Renal cortical epithelial cell (primary cell): ENCODE measurements at regions not wholly inside any gene's neighbourhood (a gene's known extent, or its start where the extent isn't known, plus 50 kb on each side); places are given as distances from the start of the nearest gene placed in this dataset.

Experiments used
- DNase-seq: peaks from one replicate; pipeline ENCODE4 v3.0.0-alpha.2; 2011; ENCODE audit warnings: low read depth

GRCh38 chr11:116184763-116185162 is 588.0 kb downstream of the BUD13 start:
- no peak for DNase-seq

- DNase-seq = no peak
Observed at GRCh38 chr11:116182356-116182966, 590.3 kb downstream of the BUD13 start.

GRCh38 chr11:116180806-116181600 is 591.8 kb downstream of the BUD13 start:
- DNase-seq = no peak

- peak; percentile 49 for DNase-seq
Observed at GRCh38 chr11:116179401-116179800, 593.4 kb downstream of the BUD13 start.

GRCh38 chr11:116177521-116178210 is 595.1 kb downstream of the BUD13 start:
- DNase-seq = no peak

GRCh38 chr11:116176484-116177005 is 596.2 kb downstream of the BUD13 start:
- DNase-seq = no peak

GRCh38 chr11:116175707-116176106 is 597.1 kb downstream of the BUD13 start:
- no peak for DNase-seq

- no peak for DNase-seq
Observed at GRCh38 chr11:116173941-116174911, 598.6 kb downstream of the BUD13 start.

GRCh38 chr11:116173506-116173905 is 599.3 kb downstream of the BUD13 start:
- no peak for DNase-seq

- no peak for DNase-seq
Observed at GRCh38 chr11:116172851-116173250, 599.9 kb downstream of the BUD13 start.

- no peak for DNase-seq
Observed at GRCh38 chr11:116172156-116172555, 600.6 kb downstream of the BUD13 start.

GRCh38 chr11:116171271-116172140 is 601.3 kb downstream of the BUD13 start:
- no peak for DNase-seq

- no peak for DNase-seq
Observed at GRCh38 chr11:116170526-116171120, 602.2 kb downstream of the BUD13 start.

GRCh38 chr11:116169776-116170175 is 603.0 kb downstream of the BUD13 start:
- DNase-seq = no peak

GRCh38 chr11:116168459-116168787 is 604.4 kb downstream of the BUD13 start:
- DNase-seq = no peak

- DNase-seq = no peak
Observed at GRCh38 chr11:116167706-116168458, 604.9 kb downstream of the BUD13 start.

- DNase-seq = peak; percentile 33
Observed at GRCh38 chr11:116166573-116167465, 606.0 kb downstream of the BUD13 start.

- DNase-seq = no peak
Observed at GRCh38 chr11:116164843-116165242, 607.9 kb downstream of the BUD13 start.
